Suprapubic skin (tissue), 4 donors: ENCODE measurements at regions not wholly inside any gene's neighbourhood (a gene's known extent, or its start where the extent isn't known, plus 50 kb on each side); places are given as distances from the start of the nearest gene placed in this dataset.

Experiments used
- DNase-seq, 2 donors: peaks; one replicate each; pipeline ENCODE4 v3.0.0-alpha.2; 2019; ENCODE audit warnings: low spot score in 2 of 2
- H3K27ac ChIP-seq: fragments of 200-600 bp; sonication (generic); one replicate; pipeline ENCODE4 v1.5.1; 2019
- H3K27me3 ChIP-seq: fragments of 200-600 bp; sonication (generic); one replicate; pipeline ENCODE4 v1.5.1; 2019
- H3K36me3 ChIP-seq: fragments of 200-600 bp; sonication (generic); one replicate; pipeline ENCODE4 v1.5.1; 2019
- H3K4me1 ChIP-seq: fragments of 200-600 bp; sonication (generic); one replicate; pipeline ENCODE4 v1.5.1; 2019
- H3K4me3 ChIP-seq: fragments of 200-600 bp; sonication (generic); one replicate; pipeline ENCODE4 v1.5.1; 2019; ENCODE audit warnings: mild to moderate bottlenecking
- H3K9me3 ChIP-seq: fragments of 200-600 bp; sonication (generic); one replicate; pipeline ENCODE4 v1.5.1; 2019
- CTCF ChIP-seq, 2 donors: fragments of 200-600 bp in 1 of 2; fragments of 450-650 bp in 1 of 2; sonication (generic) in 1 of 2; IDR thresholded peaks; one replicate each; pipeline ENCODE4 v1.5.1; 2016 to 2019; ENCODE audit warnings: antibody characterized with exemption in 2 of 2, mild to moderate bottlenecking in 1 of 2, moderate library complexity in 1 of 2
- EP300 ChIP-seq: sonication (generic); formaldehyde crosslinking; IDR thresholded peaks from one replicate; pipeline ENCODE4 v1.6.1; 2017; ENCODE audit warnings: antibody characterized with exemption
- POLR2A ChIP-seq, 2 donors: fragments of 450-650 bp; IDR thresholded peaks; one replicate each; pipeline ENCODE4 v1.6.1; 2017; ENCODE audit warnings: antibody characterized with exemption in 2 of 2, mild to moderate bottlenecking in 2 of 2, moderate library complexity in 2 of 2
- POLR2AphosphoS5 ChIP-seq, 3 donors: sonication (generic); formaldehyde crosslinking; IDR thresholded peaks; one replicate each; pipeline ENCODE4 v1.6.1; 2017; ENCODE audit warnings: antibody characterized with exemption in 3 of 3
- WGBS: methylation state at CpG from one replicate; pipeline ENCODE4 v1.1.5; 2018; 5-methylcytosine and 5-hydroxymethylcytosine counted together

DNA sequence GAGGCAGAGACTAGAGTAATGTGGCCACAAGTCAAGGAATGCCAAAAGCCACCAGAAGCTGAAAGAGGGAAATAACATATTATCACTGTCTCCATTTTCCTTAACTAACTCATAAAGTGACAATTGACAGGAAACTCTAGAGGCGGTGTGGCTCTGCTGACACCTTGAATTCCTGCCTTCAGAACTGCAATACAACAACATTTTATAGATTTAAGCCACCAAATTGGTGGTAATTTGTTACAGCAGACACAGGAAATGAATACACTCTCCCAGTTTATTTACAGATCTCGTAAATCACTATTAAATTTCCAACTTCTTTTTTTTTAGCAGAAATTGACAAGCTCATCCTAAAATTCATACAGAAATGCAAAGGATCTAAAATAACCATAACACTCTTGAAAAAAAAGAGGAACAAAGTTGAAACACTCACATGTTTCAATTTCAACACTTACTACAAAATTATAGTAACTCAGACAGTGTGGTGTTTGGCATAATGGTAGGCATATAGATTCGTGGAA is 449.9 kb downstream of the OTOL1 start:
- DNase-seq = no peak
- H3K36me3 ChIP-seq = no peaks in the 10 kb centered on the region
- no peaks in the 10 kb centered on the region for H3K9me3 ChIP-seq
- H3K27ac ChIP-seq = no peak overlapping the region
- H3K4me1 ChIP-seq = no peaks in the 10 kb centered on the region
- H3K4me3 ChIP-seq = no peak overlapping the region
- no peaks in the 10 kb centered on the region for H3K27me3 ChIP-seq
- 69% methylated on average over 3 of the region's 3 CpGs for WGBS
- TF ChIP-seq EP300 (no peak), POLR2A (IDR thresholded peaks at IDR 0.05) (no peak), POLR2AphosphoS5 (IDR thresholded peaks at IDR 0.05) (no peak), CTCF (IDR thresholded peaks at IDR 0.05) (no peak)

DNA sequence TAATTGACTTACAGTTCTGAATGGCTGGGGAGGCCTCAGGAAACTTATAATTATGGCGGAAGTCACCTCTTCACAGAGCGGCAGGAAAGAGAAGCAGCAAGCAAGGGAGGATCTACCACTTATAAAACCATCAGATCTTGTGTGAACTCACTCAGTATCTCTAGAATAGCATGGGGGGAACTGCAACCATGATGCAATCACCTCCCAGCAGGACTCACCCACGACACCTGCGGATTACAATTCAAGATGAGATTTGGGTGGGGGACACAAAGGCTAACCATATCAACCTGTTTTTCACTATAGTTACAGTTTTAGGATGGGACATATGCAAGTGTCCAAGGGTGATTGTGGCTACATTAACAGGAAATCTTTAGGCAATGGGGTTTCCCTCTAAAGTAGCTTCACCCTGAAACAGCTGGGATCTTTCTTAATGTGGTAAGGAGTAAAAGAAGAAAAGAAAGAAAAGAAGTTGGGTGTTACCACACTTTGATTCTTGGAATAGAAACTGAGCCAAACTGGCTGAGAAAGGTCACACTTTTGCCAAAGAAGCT is 453.8 kb downstream of the OTOL1 start:
- H3K4me3 ChIP-seq = no peak overlapping the region
- 88% methylated on average over 4 of the region's 4 CpGs for WGBS

DNA sequence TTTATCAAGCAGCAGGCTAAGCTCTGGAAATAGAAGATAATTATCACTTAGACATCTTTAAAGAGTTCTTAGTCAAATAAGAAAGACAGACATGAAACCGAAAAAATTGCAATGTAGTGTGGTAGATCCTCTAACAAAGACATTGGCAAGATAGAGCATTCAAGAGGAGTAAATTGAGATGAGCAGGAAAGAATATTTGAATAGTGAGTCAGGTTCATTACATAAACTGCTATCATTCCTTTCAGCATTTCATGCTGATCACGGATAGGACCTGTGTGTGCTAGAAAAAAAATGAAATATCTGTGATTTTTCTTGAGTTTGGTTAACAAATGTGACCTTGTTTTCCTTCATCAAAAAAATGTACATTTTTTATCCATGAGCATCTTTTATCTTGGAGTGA is 460.9 kb downstream of the OTOL1 start:
- DNase-seq = no peak
- H3K27ac ChIP-seq = no peak overlapping the region
- no peak overlapping the region for H3K4me3 ChIP-seq
- TF ChIP-seq POLR2A (IDR thresholded peaks at IDR 0.05) (no peak), POLR2AphosphoS5 (IDR thresholded peaks at IDR 0.05) (no peak), EP300 (no peak), CTCF (IDR thresholded peaks at IDR 0.05) (no peak)
- no peaks in the 10 kb centered on the region for H3K27me3 ChIP-seq
- no peaks in the 10 kb centered on the region for H3K36me3 ChIP-seq
- H3K4me1 ChIP-seq = no peaks in the 10 kb centered on the region
- WGBS = 74% methylated on average over 2 of the region's 2 CpGs
- H3K9me3 ChIP-seq = no peaks in the 10 kb centered on the region

More for the DNA sequence above, 453.8 kb downstream of the OTOL1 start:
- no peak overlapping the region for H3K27ac ChIP-seq
- H3K4me1 ChIP-seq = no peaks in the 10 kb centered on the region
- no peak for TF ChIP-seq POLR2AphosphoS5 (IDR thresholded peaks at IDR 0.05)
- TF ChIP-seq POLR2A (IDR thresholded peaks at IDR 0.05) = no peak
- no peak for TF ChIP-seq CTCF (IDR thresholded peaks at IDR 0.05)
- no peak for TF ChIP-seq EP300
- H3K27me3 ChIP-seq = no peaks in the 10 kb centered on the region
- DNase-seq = no peak
- no peaks in the 10 kb centered on the region for H3K9me3 ChIP-seq
- H3K36me3 ChIP-seq = no peaks in the 10 kb centered on the region

DNA sequence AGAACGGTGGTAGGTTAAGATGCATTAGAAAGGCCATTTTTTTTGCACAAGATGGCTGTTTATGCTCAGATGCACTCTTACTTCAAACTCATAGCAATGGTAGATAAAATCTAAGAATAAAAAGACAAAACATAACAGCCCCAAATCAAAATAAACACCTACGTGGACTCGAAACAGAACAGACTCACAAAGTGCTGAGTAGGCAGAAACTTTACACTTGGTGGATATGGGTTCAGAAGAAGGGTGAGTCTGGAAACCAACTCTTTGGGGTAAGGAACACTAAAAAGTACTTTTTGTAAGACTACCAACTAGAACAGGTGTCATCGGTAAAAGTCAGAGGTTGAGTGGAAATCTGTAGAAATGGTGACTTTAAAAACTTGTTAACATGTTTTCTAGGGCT is 468.2 kb downstream of the OTOL1 start:
- 88% methylated on average over 4 of the region's 4 CpGs for WGBS
- H3K9me3 ChIP-seq = no peaks in the 10 kb centered on the region
- H3K27me3 ChIP-seq = no peaks in the 10 kb centered on the region
- no peak overlapping the region for H3K27ac ChIP-seq
- no peaks in the 10 kb centered on the region for H3K4me1 ChIP-seq
- no peak for DNase-seq
- TF ChIP-seq POLR2A (IDR thresholded peaks at IDR 0.05) (no peak), CTCF (IDR thresholded peaks at IDR 0.05) (no peak), POLR2AphosphoS5 (IDR thresholded peaks at IDR 0.05) (no peak), EP300 (no peak)
- H3K4me3 ChIP-seq = no peak overlapping the region
- H3K36me3 ChIP-seq = no peaks in the 10 kb centered on the region

DNA sequence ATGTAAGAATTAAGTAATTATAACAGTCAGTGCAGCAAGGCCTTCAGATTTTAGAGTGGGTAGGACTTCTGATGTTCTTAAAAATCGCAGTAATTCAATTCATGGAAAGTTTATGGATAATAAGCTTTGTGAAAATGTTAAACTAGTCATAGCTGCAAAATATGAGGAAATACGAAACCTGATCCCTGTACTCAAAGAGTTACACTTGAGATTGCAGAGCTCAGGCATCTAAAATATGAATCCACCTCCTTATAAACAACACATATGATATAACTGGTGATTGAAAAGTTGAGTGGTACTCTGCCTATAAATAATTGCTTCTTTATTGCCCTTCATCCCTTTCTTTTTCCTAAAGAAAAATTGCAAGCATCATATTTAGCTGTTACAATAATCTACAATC is 473.3 kb downstream of the OTOL1 start:
- WGBS = 69% methylated on average over 2 of the region's 2 CpGs
- Histone ChIP-seq H3K27me3 (no peaks in the 10 kb centered on the region), H3K9me3 (no peaks in the 10 kb centered on the region), H3K36me3 (no peaks in the 10 kb centered on the region), H3K4me3 (no peak overlapping the region), H3K27ac (no peak overlapping the region), H3K4me1 (no peaks in the 10 kb centered on the region)
- no peak for TF ChIP-seq POLR2AphosphoS5 (IDR thresholded peaks at IDR 0.05)
- TF ChIP-seq CTCF (IDR thresholded peaks at IDR 0.05) = no peak
- TF ChIP-seq POLR2A (IDR thresholded peaks at IDR 0.05) = no peak
- no peak for TF ChIP-seq EP300
- no peak for DNase-seq
